ENCODE measurements at regions not wholly inside any gene's neighbourhood (a gene's known extent, or its start where the extent isn't known, plus 50 kb on each side); places are given as distances from the start of the nearest gene placed in this dataset.

GRCh38 chr3:72328755-72329277, 519.4 kb downstream of the SHQ1 start:
- TF ChIP-seq, protein P1, sequence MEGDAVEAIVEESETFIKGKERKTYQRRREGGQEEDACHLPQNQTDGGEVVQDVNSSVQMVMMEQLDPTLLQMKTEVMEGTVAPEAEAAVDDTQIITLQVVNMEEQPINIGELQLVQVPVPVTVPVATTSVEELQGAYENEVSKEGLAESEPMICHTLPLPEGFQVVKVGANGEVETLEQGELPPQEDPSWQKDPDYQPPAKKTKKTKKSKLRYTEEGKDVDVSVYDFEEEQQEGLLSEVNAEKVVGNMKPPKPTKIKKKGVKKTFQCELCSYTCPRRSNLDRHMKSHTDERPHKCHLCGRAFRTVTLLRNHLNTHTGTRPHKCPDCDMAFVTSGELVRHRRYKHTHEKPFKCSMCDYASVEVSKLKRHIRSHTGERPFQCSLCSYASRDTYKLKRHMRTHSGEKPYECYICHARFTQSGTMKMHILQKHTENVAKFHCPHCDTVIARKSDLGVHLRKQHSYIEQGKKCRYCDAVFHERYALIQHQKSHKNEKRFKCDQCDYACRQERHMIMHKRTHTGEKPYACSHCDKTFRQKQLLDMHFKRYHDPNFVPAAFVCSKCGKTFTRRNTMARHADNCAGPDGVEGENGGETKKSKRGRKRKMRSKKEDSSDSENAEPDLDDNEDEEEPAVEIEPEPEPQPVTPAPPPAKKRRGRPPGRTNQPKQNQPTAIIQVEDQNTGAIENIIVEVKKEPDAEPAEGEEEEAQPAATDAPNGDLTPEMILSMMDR (IDR thresholded peaks at IDR 0.05) = no peak
- TF ChIP-seq POLR2A (IDR thresholded peaks at IDR 0.05) = no peak
